Endodermal cell (in vitro differentiated cells): ENCODE measurements at regions not wholly inside any gene's neighbourhood (a gene's known extent, or its start where the extent isn't known, plus 50 kb on each side); places are given as distances from the start of the nearest gene placed in this dataset.

ENCODE experiments used
- DNase-seq: peaks from one replicate; pipeline ENCODE4 v3.0.0-alpha.2; 2017
- H3K27ac ChIP-seq: 2 replicates; pipeline ENCODE4 v1.5.1; 2013; ENCODE audit warnings: mild to moderate bottlenecking, low read depth, low read length, moderate library complexity
- H3K27me3 ChIP-seq: 2 replicates; pipeline ENCODE4 v1.6.1; 2013; ENCODE audit warnings: mild to moderate bottlenecking, low read length, moderate library complexity; ENCODE audit not compliant: insufficient read depth, control insufficient read depth, poor library complexity, severe bottlenecking
- H3K36me3 ChIP-seq: 2 replicates; pipeline ENCODE4 v1.7.0; 2013; ENCODE audit warnings: mild to moderate bottlenecking, low read length, moderate library complexity; ENCODE audit not compliant: control insufficient read depth, insufficient read depth
- H3K4me1 ChIP-seq: one replicate; pipeline ENCODE4 v1.7.0; 2013; ENCODE audit warnings: low read length; ENCODE audit not compliant: control insufficient read depth, insufficient read depth
- H3K4me3 ChIP-seq: 2 replicates; pipeline ENCODE4 v1.5.1; 2013; ENCODE audit warnings: mild to moderate bottlenecking, low read length, moderate library complexity
- H3K9ac ChIP-seq: 2 replicates; pipeline ENCODE4 v1.6.1; 2013; ENCODE audit warnings: mild to moderate bottlenecking, low read length, moderate library complexity; ENCODE audit not compliant: poor library complexity, severe bottlenecking; ENCODE audit errors: extremely low read depth
- H3K9me3 ChIP-seq: 2 replicates; pipeline ENCODE4 v1.6.1; 2013; ENCODE audit warnings: mild to moderate bottlenecking, low read length, moderate library complexity; ENCODE audit not compliant: control insufficient read depth
- H3K27ac Mint-ChIP-seq: 2 replicates; pipeline ENCODE4 v1.8.0; 2020; ENCODE audit warnings: mixed read lengths
- H3K27me3 Mint-ChIP-seq: 2 replicates; pipeline ENCODE4 v1.8.0; 2021; ENCODE audit warnings: mild to moderate bottlenecking, mixed read lengths; ENCODE audit not compliant: insufficient read depth
- H3K36me3 Mint-ChIP-seq: 2 replicates; pipeline ENCODE4 v1.8.0; 2020; ENCODE audit warnings: low read depth, mixed read lengths
- H3K4me1 Mint-ChIP-seq: 2 replicates; pipeline ENCODE4 v1.8.0; 2020; ENCODE audit warnings: mixed read lengths
- H3K4me3 Mint-ChIP-seq: 2 replicates; pipeline ENCODE4 v1.8.0; 2020; ENCODE audit warnings: mild to moderate bottlenecking, moderate library complexity, mixed read lengths
- H3K9me3 Mint-ChIP-seq: 2 replicates; pipeline ENCODE4 v1.8.0; 2020; ENCODE audit warnings: mild to moderate bottlenecking, mixed read lengths
- CTCF ChIP-seq: fragments of 200-600 bp; sonication (generic); conservative IDR thresholded peaks from 2 replicates; pipeline ENCODE4 v1.5.0; 2021; ENCODE audit warnings: antibody characterized with exemption, mild to moderate bottlenecking
- WGBS, 2 experiments: methylation state at CpG; one replicate each; pipeline versions ENCODE4 v1.1.5 to v1.1.7; 2013; ENCODE audit warnings: missing lambda C conversion rate in 2 of 2, mixed read lengths in 1 of 2; ENCODE audit not compliant: insufficient coverage in 1 of 2, insufficient read length in 1 of 2; 5-methylcytosine and 5-hydroxymethylcytosine counted together

- Mint-ChIP-seq H3K4me3 (no peak overlapping the region), H3K27ac (no peak overlapping the region), H3K4me1 (no peaks in the 10 kb centered on the region), H3K36me3 (no peaks in the 10 kb centered on the region), H3K9me3 (no peaks in the 10 kb centered on the region), H3K27me3 (peaks cover 2% of the 10 kb centered on the region)
- no peak overlapping the region for H3K9ac ChIP-seq
- H3K4me1 ChIP-seq, result no peaks in the 10 kb centered on the region
- WGBS, 2 experiments, result 76% methylated on average over 8 of the region's 8 CpGs; no CpG with 5 or more reads in 1 of the 2 experiments
- H3K27me3 ChIP-seq, result no peaks in the 10 kb centered on the region
- no peak for DNase-seq
- H3K27ac ChIP-seq, result no peak overlapping the region
- TF ChIP-seq CTCF, result no peak
- H3K4me3 ChIP-seq, result no peak overlapping the region
- no peaks in the 10 kb centered on the region for H3K36me3 ChIP-seq
- H3K9me3 ChIP-seq, result no peaks in the 10 kb centered on the region
Measured at GRCh38 chr7:19560111-19560883, 148.5 kb downstream of the POLR1F start.

GRCh38 chr7:19558527-19558926 is 150.3 kb downstream of the POLR1F start:
- Histone ChIP-seq H3K9me3 (no peaks in the 10 kb centered on the region), H3K4me3 (no peak overlapping the region), H3K36me3 (no peaks in the 10 kb centered on the region), H3K27ac (no peak overlapping the region), H3K9ac (no peak overlapping the region), H3K27me3 (no peaks in the 10 kb centered on the region), H3K4me1 (no peaks in the 10 kb centered on the region)
- no peak for TF ChIP-seq CTCF
- 80 to 100% methylated on average over 1 of the region's 1 CpG for WGBS, 2 experiments
- H3K27ac Mint-ChIP-seq, result no peak overlapping the region
- H3K27me3 Mint-ChIP-seq, result peaks cover 2% of the 10 kb centered on the region
- H3K36me3 Mint-ChIP-seq, result no peaks in the 10 kb centered on the region
- no peaks in the 10 kb centered on the region for H3K4me1 Mint-ChIP-seq
- DNase-seq, result no peak
- no peaks in the 10 kb centered on the region for H3K9me3 Mint-ChIP-seq
- H3K4me3 Mint-ChIP-seq, result no peak overlapping the region

- DNase-seq, result no peak
- no peak overlapping the region for H3K4me3 ChIP-seq
- no peak overlapping the region for H3K27ac ChIP-seq
- H3K27me3 ChIP-seq, result no peaks in the 10 kb centered on the region
- no peak for TF ChIP-seq CTCF
- WGBS, 2 experiments, result 95 to 100% methylated on average over 3 of the region's 3 CpGs
- H3K9ac ChIP-seq, result no peak overlapping the region
- peaks cover 2% of the 10 kb centered on the region for H3K27me3 Mint-ChIP-seq
- H3K4me1 Mint-ChIP-seq, result no peaks in the 10 kb centered on the region
- no peaks in the 10 kb centered on the region for H3K36me3 ChIP-seq
- H3K9me3 Mint-ChIP-seq, result no peaks in the 10 kb centered on the region
- no peaks in the 10 kb centered on the region for H3K9me3 ChIP-seq
- no peaks in the 10 kb centered on the region for H3K4me1 ChIP-seq
- no peak overlapping the region for H3K27ac Mint-ChIP-seq
- no peak overlapping the region for H3K4me3 Mint-ChIP-seq
- H3K36me3 Mint-ChIP-seq, result no peaks in the 10 kb centered on the region
Measured at GRCh38 chr7:19557726-19558465, 150.9 kb downstream of the POLR1F start.
